ENCODE measurements at regions not wholly inside any gene's neighbourhood (a gene's known extent, or its start where the extent isn't known, plus 50 kb on each side); places are given as distances from the start of the nearest gene placed in this dataset.

DNA sequence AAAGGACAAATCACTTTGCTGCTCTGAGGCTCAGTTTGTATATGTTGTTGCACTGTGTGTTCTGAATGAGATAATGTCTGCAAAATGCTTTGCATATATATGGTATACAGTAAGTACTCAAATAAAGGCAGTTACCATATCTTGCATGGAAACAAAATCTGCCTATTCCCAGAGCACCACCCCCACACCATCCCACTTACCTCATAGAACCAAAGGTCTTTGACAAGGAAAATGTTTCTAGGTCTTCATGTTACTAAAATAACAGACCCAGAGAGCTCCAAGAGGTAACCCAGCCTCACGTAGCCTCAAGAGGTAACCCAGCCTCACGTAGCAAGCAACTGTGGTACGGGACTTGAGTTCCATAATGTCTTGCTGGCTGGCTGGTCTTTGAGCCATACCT lies 71.6 kb upstream of the CMKLR1 start:
- no peaks in the 10 kb centered on the region for H3K36me3 ChIP-seq (ENCODE audit: control insufficient read depth in 4 of 4, insufficient read depth in 4 of 4, low read length in 4 of 4)
- no peak overlapping the region for H3K9ac ChIP-seq (ENCODE audit: insufficient read depth in 1 of 2, low read length in 2 of 2)
- no peaks in the 10 kb centered on the region for H3K4me1 ChIP-seq (ENCODE audit: control insufficient read depth in 5 of 5, insufficient read depth in 5 of 5, low read length in 5 of 5)
- ATAC-seq (ENCODE audit: insufficient read depth, low FRiP score): no peak
- peaks cover 0 to 7% (median 0%) of the 10 kb centered on the region in 3 donors for H3K27me3 ChIP-seq (ENCODE audit: control insufficient read depth in 3 of 3, insufficient read depth in 3 of 3, low read length in 2 of 3)
- TF ChIP-seq, protein P1, sequence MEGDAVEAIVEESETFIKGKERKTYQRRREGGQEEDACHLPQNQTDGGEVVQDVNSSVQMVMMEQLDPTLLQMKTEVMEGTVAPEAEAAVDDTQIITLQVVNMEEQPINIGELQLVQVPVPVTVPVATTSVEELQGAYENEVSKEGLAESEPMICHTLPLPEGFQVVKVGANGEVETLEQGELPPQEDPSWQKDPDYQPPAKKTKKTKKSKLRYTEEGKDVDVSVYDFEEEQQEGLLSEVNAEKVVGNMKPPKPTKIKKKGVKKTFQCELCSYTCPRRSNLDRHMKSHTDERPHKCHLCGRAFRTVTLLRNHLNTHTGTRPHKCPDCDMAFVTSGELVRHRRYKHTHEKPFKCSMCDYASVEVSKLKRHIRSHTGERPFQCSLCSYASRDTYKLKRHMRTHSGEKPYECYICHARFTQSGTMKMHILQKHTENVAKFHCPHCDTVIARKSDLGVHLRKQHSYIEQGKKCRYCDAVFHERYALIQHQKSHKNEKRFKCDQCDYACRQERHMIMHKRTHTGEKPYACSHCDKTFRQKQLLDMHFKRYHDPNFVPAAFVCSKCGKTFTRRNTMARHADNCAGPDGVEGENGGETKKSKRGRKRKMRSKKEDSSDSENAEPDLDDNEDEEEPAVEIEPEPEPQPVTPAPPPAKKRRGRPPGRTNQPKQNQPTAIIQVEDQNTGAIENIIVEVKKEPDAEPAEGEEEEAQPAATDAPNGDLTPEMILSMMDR (IDR thresholded peaks at IDR 0.05; ENCODE audit: control extremely low read depth, extremely low read depth): no peak
- no peak overlapping the region for H3K4me3 ChIP-seq
- no peak for DNase-seq
- 85 to 88% methylated on average over 3 of the region's 3 CpGs for WGBS, 2 donors
- H3K9me3 ChIP-seq (ENCODE audit: control insufficient read depth in 4 of 4, insufficient read depth in 3 of 4, low read length in 3 of 4): peaks cover 0 to 6% (median 1%) of the 10 kb centered on the region in 4 donors
- H3K27ac ChIP-seq (ENCODE audit: low read depth in 1 of 2, low read length in 1 of 2): no peak overlapping the region

DNA sequence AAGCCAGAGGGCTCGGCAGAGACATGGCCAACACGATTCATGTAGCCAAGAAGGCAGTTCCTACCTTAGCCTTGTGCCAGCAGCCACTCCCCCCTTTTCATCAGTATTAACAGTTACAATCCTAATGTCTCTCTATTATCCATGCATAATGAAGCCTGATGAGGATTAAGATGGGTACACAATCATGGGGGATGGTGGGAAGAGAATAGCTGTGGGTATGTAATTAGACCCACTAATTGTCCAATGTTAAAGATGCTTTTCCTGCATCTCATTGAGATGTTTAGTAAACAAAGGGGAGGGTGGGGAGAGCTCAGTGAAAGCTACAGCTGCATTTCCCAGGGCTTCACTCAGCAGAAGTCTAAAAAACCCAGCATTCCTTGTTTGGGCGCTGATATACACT lies 70.4 kb upstream of the CMKLR1 start:
- 63 to 76% methylated on average over 3 of the region's 3 CpGs for WGBS, 2 donors
- peaks cover 0 to 7% (median 0%) of the 10 kb centered on the region in 3 donors for H3K27me3 ChIP-seq (ENCODE audit: control insufficient read depth in 3 of 3, insufficient read depth in 3 of 3, low read length in 2 of 3)

DNA sequence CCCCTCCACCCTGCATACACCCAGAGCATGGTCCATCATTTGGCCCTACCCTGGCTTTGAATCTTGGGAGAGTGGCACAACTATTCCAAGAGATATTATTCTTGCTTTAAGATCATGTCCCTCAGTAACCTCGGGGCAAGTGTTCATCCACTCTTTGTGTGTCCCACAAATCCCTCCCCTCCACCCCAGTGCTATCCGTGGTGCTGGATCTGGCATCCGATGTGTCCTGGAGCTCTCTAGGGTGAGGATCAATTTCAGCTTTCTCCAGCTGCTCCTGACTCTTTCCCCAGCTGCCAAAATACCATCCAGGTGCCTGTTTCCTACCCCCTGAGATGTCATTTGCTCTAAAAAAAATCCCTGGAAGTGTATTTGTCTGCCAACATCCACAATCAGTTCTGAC lies 64.8 kb upstream of the CMKLR1 start:
- no peak overlapping the region for H3K9ac ChIP-seq (ENCODE audit: insufficient read depth in 1 of 2, low read length in 2 of 2)
- H3K27me3 ChIP-seq (ENCODE audit: control insufficient read depth in 3 of 3, insufficient read depth in 3 of 3, low read length in 2 of 3): no peaks in the 10 kb centered on the region
- peak in 2 of 3 donors; percentile 17 to 27 for DNase-seq
- H3K4me3 ChIP-seq: no peak overlapping the region
- TF ChIP-seq, protein P1 (IDR thresholded peaks at IDR 0.05; ENCODE audit: control extremely low read depth, extremely low read depth): no peak
- no peak for ATAC-seq (ENCODE audit: insufficient read depth, low FRiP score)
- H3K36me3 ChIP-seq (ENCODE audit: control insufficient read depth in 4 of 4, insufficient read depth in 4 of 4, low read length in 4 of 4): no peaks in the 10 kb centered on the region
- 30 to 34% methylated on average over 3 of the region's 3 CpGs for WGBS, 2 donors
- peaks cover 0 to 3% (median 0%) of the 10 kb centered on the region in 5 donors for H3K4me1 ChIP-seq (ENCODE audit: control insufficient read depth in 5 of 5, insufficient read depth in 5 of 5, low read length in 5 of 5)
- no peak overlapping the region for H3K27ac ChIP-seq (ENCODE audit: low read depth in 1 of 2, low read length in 1 of 2)
- peaks cover 0 to 6% (median 2%) of the 10 kb centered on the region in 4 donors for H3K9me3 ChIP-seq (ENCODE audit: control insufficient read depth in 4 of 4, insufficient read depth in 3 of 4, low read length in 3 of 4)

More for the DNA sequence above, 70.4 kb upstream of the CMKLR1 start:
- Histone ChIP-seq H3K4me1 (ENCODE audit: control insufficient read depth in 5 of 5, insufficient read depth in 5 of 5, low read length in 5 of 5) (no peaks in the 10 kb centered on the region), H3K4me3 (no peak overlapping the region), H3K9ac (ENCODE audit: insufficient read depth in 1 of 2, low read length in 2 of 2) (no peak overlapping the region), H3K9me3 (ENCODE audit: control insufficient read depth in 4 of 4, insufficient read depth in 3 of 4, low read length in 3 of 4) (peaks cover 0 to 6% (median 1%) of the 10 kb centered on the region in 4 donors), H3K36me3 (ENCODE audit: control insufficient read depth in 4 of 4, insufficient read depth in 4 of 4, low read length in 4 of 4) (no peaks in the 10 kb centered on the region), H3K27ac (ENCODE audit: low read depth in 1 of 2, low read length in 1 of 2) (no peak overlapping the region)
- TF ChIP-seq, protein P1 (IDR thresholded peaks at IDR 0.05; ENCODE audit: control extremely low read depth, extremely low read depth): no peak
- DNase-seq (no peak), ATAC-seq (ENCODE audit: insufficient read depth, low FRiP score) (no peak)

DNA sequence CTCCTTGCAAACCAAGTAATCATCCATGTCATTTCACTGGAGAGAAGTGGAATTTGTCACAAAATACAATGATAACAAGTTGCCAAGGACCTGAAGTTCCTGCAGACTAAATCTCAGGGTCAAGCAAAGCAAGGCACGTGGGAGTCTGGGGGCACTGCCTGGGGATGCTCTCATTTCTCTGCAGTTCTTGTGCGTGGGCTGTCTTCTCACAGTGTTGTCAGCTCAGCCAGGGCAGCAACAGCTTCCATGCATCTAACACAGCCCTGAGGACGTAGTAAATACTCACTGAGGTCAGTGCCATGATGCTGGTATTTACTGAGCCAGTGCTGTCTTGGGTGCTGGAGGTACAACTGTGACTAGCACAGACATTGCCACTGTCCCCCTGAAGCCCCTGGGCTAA lies 62.9 kb upstream of the CMKLR1 start:
- Histone ChIP-seq H3K27me3 (ENCODE audit: control insufficient read depth in 3 of 3, insufficient read depth in 3 of 3, low read length in 2 of 3) (no peaks in the 10 kb centered on the region), H3K9ac (ENCODE audit: insufficient read depth in 1 of 2, low read length in 2 of 2) (no peak overlapping the region), H3K4me1 (ENCODE audit: control insufficient read depth in 5 of 5, insufficient read depth in 5 of 5, low read length in 5 of 5) (peaks cover 0 to 3% (median 0%) of the 10 kb centered on the region in 5 donors), H3K27ac (ENCODE audit: low read depth in 1 of 2, low read length in 1 of 2) (no peak overlapping the region), H3K36me3 (ENCODE audit: control insufficient read depth in 4 of 4, insufficient read depth in 4 of 4, low read length in 4 of 4) (no peaks in the 10 kb centered on the region), H3K9me3 (ENCODE audit: control insufficient read depth in 4 of 4, insufficient read depth in 3 of 4, low read length in 3 of 4) (peaks cover 0 to 5% (median 2%) of the 10 kb centered on the region in 4 donors), H3K4me3 (no peak overlapping the region)
- DNase-seq: no peak
- ATAC-seq (ENCODE audit: insufficient read depth, low FRiP score): no peak
- 61 to 67% methylated on average over 3 of the region's 3 CpGs for WGBS, 2 donors
- TF ChIP-seq, protein P1 (IDR thresholded peaks at IDR 0.05; ENCODE audit: control extremely low read depth, extremely low read depth): no peak
